HG02759 (cell line): ENCODE measurements at regions not wholly inside any gene's neighbourhood (a gene's known extent, or its start where the extent isn't known, plus 50 kb on each side); places are given as distances from the start of the nearest gene placed in this dataset.

Experiments
- ATAC-seq: cut with Tn5 transposase; IDR thresholded peaks from one replicate; pipeline ENCODE4 v1.9.1; 2021; ENCODE audit warnings: mild to moderate bottlenecking, moderate library complexity; ENCODE audit not compliant: unreplicated experiment

DNA sequence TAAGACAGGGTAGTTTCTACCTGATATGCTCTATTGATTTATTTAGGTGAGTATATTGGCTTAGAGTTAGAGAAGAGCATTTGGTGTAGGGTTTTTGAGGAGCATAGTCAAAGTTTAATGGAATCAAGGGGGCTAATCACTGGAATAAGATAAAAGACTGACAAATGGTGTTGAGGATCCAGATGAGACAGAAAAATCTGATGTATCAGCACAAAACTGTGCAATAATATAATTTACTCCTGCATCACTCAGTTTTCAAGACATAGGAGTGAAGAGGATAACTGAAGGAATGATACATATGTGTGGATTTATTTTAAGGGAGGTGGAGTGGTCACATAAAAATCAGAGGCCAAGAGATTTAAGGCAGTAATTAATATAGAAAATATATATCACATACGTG is 339.2 kb downstream of the NYAP2 start:
- ATAC-seq = no peak

DNA sequence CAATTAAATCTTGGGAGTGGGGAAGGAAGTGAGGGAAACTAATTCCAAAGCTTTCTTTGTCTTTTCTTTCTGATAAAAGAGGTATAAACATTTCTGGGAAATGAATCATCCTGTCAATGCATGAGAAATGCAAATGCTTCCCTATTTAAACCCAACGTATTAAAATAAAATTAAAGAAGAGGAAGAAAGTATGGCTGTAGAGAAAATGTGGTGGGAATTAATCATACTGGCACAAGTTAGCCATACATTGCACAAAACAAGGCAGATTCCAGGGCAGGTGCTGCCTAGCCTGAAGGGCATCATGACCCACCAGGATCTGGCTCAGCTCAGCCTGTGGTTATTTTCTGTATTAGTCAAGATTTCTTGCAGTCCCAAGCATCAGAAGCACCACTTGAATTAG is 338.0 kb downstream of the NYAP2 start:
- no peak for ATAC-seq

DNA sequence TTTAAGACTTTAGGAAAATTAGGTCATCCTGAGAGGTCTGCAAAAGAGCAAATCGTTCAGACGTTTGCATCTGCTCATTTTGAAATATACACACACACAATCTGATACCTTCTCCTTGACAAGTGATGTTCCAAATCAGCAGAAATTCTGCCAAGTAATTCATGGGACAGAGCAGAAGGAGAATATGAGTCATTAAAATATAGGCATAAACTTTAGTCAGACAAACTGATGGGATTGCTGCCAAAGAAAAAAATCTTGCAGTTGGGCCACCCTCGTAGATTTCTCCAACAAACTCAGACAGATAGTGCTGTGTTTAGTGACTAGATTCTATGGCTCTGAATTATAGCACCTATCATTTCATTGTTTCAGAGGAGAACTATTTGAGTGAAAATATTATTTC is 336.3 kb downstream of the NYAP2 start:
- no peak for ATAC-seq

DNA sequence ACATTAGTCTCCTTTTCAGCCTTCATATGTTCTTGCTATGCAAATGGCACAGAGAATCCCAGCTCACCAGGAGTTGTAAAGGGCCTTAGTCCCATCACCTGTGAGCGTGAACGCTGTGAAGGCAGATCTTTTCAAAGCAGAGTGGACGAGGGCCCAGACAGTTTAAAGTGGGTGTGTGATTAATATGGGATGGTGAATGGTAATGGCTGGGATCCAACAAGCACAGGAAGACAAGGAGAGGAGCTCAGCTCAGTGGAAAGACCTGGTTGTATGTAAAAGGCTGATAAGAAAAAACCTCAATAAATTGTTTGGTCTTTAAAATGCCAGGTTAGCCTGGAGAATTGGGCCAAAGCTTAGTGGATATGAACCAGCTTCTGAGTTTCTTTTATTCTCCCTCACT is 326.2 kb downstream of the NYAP2 start:
- ATAC-seq = no peak
